LoVo (cell line): ENCODE measurements at regions not wholly inside any gene's neighbourhood (a gene's known extent, or its start where the extent isn't known, plus 50 kb on each side); places are given as distances from the start of the nearest gene placed in this dataset.
"Not testable (repeated sequence)": the region's sequence is repeated elsewhere in the genome, so short reads cannot be mapped to it uniquely, and the experiment has no call there.

Source experiments
- DNase-seq: peaks from one replicate; pipeline ENCODE4 v3.0.0-alpha.2; 2016; ENCODE audit warnings: low spot score

DNA sequence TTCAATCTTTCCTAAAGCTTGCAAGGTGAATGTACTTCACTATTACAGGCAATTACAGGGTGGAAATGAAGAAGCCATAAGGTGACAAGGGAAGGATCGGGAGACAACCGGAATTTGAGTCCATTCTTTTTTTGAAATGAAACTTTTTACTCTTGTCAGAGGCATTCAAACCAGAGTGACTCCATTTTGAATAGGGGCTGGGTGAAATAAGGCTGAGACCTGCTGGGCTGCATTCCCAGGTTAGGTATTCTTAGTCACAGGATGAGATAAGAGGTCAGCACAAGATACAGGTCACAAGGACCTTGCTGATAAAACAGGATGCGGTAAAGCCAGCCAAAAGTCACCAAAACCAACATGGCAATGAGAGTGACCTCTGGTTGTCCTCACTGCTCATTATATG, 363.3 kb downstream of the TYW1 start:
- no peak for DNase-seq

DNA sequence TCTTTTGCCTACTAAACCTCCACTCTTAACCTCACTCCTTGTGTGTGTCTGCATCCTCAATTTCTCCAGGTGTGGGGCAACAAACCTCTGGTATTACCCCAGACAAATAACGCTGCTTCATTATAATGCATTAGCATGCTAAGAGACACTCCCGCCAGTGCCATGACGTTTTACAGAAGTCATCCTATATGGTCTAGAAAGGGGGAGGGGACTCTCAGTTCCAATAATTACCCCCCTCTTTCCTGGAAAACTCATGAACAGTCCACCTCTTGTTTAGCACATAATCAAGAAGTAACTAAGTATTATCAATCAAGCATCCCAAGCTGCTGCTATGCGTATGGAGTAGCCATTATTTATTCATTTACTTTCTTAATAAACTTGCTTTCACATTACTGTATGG, 364.5 kb downstream of the TYW1 start:
- DNase-seq, result no peak

DNA sequence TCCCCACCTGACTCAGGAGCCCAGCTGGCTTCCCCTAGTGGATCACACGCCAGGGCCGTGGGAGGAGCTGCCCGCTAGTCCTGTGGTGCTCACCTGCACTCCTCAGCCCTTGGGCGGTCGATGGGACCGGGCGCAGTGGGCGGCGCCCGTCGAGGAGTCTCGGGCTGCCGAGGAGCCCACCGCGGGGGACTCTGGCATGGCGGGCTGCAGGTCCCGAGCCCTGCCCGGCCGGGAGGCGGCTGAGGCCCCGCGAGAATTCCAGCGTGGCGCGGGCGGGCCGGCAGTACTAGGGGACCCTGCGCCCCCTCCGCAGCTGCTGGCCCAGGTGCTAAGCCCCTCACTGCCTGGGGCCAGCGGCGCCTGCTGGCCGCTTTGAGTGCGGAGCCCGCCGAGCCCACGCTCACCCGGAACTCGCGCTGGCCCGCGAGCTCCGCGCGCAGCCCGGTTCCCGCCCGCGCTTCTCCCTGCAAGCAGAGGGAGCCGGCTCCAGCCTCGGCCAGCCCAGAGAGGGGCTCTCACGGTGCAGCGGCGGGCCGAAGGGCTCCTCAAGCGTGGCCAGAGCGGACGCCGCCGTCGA, 367.9 kb downstream of the TYW1 start:
- no peak for DNase-seq

GRCh38 chr7:67371429-67372305, 375.0 kb downstream of the TYW1 start:
- DNase-seq, result peak; percentile 82

DNA sequence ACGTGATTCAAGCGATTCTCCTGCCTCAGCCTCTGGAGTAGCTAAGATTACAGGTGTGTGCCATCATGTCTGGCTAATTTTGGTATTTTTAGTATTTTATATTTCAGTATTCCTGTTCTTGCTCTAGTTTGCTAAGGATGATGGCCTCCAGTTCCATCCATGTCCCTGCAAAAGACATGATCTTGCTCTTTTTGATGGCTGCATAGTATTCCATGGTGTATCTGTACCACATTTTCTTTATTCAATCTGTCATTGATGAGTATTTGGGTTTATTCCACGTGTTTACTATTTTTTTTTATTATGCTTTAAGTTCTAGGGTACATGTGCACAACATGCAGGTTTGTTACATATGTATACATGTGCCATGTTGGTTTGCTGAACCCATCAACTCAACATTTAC, 376.8 kb downstream of the TYW1 start:
- DNase-seq, result not testable (repeated sequence)

- no peak for DNase-seq
Observed at GRCh38 chr7:67375427-67375826, 378.8 kb downstream of the TYW1 start.

DNA sequence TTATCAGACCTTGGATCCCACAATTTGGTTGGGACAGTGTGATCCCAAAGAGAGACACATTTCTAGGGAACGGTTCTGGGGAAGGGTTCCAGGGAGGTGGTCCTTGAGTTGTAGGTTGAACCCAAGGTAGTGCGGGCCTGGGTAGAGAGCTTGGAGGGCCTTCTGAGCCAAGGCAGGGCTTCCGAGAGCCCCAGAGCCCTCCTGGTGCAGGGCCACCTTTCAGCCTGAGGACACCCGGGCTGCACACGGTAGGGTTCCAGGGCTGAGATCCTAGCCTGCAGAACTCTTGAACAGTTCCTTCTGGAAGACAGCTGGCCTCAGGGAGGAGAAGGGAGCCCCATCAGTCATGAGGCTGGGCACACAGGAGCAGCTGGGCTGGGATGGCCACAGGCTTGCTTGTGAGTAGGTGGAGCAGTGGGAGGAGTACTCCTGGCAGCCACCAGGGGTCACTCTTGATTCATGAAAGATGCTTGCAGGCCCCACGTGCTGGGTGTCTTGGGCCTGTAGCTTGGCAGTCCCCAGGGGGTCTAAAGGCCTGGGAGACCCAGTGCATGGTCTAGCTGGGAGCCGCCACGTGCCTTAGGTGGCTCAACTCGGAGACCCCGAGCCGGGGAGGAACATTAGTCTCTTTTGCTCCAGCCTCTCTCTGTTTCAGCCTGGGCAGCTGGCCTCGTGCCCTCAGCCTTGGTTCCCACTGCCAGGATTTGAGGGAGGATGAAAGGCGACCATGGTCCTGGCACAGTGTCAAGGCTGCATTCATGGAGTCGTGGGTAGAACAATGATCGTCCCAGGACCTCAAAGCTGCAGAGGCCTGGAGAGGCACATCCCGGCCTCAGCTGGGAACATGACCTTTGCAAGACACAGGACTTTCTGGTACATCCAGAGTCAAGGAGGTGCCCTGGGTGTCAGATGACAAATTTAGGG, 381.6 kb downstream of the TYW1 start:
- DNase-seq, result peak; percentile 63

GRCh38 chr7:67380326-67380725, 383.7 kb downstream of the TYW1 start:
- no peak for DNase-seq

- DNase-seq, result no peak
Observed at GRCh38 chr7:67380858-67381257, 384.2 kb downstream of the TYW1 start.

DNA sequence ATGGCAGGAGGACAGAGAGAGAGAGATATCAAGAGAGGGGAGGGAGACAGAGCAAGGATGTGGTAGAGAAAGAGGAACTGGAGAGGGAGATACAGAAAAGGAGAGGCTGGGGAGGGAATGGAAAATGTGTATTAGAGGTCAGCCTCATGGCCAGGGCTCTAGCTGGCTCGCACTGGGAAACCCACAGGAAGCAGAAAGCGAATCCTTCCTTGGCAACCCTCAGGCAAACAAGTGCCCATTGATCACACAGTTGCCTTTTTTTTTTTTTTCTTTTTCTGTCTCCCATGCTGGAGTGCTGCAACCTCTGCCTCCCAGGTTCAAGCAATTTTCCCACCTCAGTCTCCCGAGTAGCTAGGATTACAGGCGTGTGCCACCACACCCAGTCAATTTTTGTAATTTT, 391.2 kb downstream of the TYW1 start:
- no peak for DNase-seq

DNA sequence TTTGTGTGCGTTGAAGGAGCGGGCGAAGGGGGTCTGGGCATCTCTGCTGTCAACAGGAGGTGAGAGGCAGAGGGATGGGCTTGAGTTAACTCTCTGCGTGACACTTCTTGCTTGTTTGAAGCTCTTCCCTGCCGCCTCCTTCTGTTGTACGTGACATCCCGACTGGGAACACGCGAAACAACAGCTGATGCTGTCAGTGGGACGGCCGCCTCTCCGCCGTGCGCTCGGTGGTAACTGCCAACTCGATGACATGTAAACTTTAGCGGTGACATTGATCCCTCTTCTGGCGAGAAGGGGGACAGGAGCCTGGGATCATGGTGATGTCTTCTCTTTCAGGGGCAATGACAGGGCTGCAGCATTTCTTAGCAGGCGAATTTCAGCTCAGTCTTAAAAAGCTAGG, 394.5 kb downstream of the TYW1 start:
- no peak for DNase-seq

DNA sequence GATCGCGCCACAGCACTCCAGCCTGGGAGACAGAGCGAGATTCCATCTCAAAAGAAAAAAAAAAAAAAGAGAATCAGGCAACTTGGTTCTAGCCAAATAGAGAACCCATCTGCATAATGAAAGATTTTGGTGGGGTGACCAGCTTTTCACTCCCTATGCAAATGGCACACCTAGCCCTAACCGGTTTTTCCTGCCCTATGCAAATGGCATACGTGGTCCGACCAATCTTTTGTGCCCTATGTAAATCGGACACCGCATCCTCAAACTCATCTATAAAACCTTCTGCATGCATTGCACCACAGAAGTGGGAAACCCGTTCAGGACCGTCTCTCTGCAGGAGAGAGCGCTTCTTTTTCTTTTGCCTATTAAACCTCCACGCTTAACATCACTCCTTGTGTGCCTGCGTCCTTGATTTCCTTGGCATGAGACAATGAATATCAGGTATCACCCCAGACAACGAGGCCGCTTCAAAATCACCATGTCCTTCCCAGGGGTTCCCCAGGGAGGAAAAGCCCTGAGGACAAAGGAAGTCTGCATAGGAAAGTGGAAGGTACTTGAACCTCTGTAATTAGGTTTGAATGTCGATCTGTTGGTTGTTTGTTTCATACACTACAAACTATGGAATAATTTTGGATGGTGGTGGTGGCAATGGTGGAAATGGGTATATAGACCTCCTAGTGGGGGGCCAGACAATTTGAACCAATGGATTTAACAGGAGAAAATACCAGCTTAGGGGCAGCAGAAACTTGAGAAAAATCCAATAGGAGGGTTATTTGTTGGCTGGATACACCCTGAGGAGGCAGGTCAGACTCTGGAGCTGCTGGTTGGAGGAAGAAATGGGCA, 396.2 kb downstream of the TYW1 start:
- DNase-seq, result no peak

- DNase-seq, result no peak
Observed at GRCh38 chr7:67393903-67394302, 397.3 kb downstream of the TYW1 start.

DNA sequence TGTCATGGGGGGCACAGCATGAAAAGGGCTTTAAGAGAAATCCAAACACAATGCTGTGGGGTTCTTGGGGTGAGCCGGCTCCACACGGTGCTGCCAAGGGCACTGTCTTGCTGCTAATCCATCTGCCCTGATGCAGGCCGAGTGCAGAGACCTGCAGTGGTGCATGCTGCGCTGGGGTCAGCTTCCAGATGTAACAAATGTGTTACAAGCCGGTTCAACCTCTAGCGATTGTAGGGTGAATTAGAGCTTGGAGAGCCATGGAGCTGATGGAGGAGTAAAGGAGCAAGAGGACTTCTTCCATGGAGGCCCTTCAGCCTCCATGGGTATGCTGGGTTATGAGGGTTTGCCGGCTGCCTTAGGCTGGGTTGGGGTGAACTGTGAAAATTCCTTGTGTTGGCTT, 402.3 kb downstream of the TYW1 start:
- DNase-seq, result no peak

DNA sequence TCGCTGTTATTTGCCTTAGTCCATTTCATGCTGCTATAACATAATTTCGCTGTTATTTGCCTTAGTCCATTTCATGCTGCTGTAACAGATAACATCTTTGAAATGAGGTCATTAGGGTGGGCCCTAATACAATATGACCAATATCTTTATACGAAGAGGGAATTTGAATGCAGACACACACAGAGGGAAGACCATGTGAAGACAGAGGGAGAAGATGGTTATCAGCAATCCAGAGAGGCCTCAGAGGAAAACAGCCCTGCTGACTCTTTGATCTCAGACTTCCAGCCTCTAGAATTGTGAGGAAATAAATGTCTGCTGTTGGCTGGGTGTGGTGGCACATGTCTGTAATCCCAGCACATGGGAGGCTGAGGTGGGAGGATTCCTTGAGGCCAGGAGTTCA, 404.9 kb downstream of the TYW1 start:
- DNase-seq, result no peak

DNA sequence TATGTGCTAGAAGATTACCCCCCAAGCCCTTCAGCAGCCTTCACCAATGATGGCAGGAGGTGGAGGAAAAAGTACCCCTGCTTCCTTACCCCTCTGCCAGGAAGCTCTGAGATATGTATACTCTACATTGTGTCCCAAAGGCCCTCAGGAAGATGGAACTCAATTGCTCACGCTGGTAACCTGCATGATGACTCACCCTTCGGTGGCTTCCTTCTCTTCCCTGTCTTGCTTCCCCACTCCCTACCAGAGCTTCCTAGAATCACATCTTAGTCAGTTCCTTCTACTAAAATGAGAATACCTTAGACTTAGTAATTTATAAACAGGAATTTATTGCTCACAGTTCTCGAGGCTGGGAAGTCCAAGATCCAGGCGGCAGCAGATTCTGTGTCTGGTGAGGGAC, 405.6 kb downstream of the TYW1 start:
- DNase-seq, result no peak

DNA sequence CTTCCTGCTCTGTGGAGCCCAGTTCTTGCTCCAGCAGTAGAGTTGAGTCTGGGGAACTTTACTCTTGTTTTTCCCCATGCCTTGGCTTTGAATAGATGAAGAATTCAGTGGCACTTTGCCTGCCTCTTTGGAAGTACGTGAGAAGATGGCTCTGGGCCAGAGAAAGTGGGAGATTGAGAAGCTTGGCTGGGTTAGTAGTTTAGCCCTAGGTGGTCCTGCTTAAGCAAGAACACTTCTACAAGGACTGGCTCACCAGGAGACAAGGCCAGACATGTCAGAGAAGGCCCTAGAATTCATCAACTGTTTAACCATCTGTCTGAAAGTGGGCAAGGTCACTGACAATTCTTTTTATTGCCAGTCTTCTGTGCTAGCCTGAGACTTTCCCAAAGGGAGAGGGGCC, 410.3 kb downstream of the TYW1 start:
- no peak for DNase-seq

DNA sequence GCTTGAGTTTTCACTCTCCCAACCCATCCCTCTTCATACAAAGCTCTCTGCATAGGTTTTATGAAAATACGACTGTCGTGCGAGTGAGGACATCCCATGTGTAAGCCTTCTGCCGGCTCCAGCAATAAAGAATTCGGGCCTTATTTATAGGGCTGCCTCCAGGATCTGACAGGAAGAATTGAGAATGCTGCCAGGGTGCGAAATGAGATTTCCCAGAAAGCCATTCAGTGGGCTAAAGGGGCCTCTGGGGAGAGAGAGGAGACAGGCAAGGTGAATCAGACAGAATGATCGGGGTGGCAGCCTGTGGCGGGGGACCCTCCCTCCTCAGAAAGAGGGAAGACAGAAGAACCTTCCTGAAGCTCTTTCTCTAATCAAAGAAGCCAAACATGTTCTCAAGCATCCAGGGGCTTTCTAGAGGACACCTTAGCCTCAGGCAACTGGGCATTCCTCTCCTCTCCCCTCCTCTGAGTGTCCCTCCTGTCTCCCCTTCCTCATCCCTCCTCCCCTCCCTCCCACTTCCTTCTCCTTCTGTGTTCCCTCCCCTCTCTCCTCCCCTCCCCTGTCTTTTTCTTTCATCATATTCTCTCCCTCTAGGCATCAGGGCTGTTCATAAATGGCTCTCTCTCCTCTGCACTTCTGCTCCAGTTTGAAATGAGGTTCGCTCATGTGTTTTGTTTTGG, 410.9 kb downstream of the TYW1 start:
- DNase-seq, result no peak

DNA sequence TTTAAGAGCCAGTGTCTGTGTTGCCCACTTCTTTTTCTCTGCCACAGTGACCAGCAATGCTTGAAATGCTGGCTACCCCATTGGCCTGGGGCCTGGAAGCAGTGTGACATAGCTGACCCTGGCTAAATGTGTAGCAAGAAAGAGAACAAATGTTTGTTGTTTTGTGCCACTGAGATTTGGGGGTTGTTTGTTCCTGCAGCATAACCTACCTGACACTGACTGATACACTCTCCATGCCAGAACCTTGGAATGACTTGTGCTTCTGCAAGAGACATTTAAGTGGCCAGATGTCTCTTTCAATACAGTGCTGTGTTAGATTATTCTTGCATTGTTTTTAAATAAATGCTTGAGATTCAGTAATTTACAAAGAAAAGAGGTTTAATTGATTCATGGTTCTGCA, 411.5 kb downstream of the TYW1 start:
- no peak for DNase-seq

- DNase-seq, result no peak
Observed at GRCh38 chr7:67413670-67414069, 417.0 kb downstream of the TYW1 start.

GRCh38 chr7:67414858-67415257, 418.2 kb downstream of the TYW1 start:
- DNase-seq, result no peak
